Mucosa of descending colon (tissue), 3 donors: ENCODE measurements at regions not wholly inside any gene's neighbourhood (a gene's known extent, or its start where the extent isn't known, plus 50 kb on each side); places are given as distances from the start of the nearest gene placed in this dataset.
A peak's percentile ranks its signal among the peaks of the same experiment; 100 is the strongest.
"Not testable (repeated sequence)": the region's sequence is repeated elsewhere in the genome, so short reads cannot be mapped to it uniquely, and the experiment has no call there.

Source experiments
- ATAC-seq: fragments of 200-7000 bp; cut with Tn5 transposase; one replicate; pipeline ENCODE4 v1.9.1; 2020; ENCODE audit warnings: mild to moderate bottlenecking, moderate library complexity
- DNase-seq, 3 donors: peaks; one replicate each; pipeline ENCODE4 v3.0.0-alpha.2; 2020
- H3K36me3 ChIP-seq: fragments of 200-600 bp; one replicate; pipeline ENCODE4 v1.8.0; 2021; ENCODE audit warnings: low read depth, mild to moderate bottlenecking
- H3K4me1 ChIP-seq: fragments of 200-600 bp; one replicate; pipeline ENCODE4 v1.8.0; 2021; ENCODE audit warnings: low read depth, mild to moderate bottlenecking
- H3K4me3 ChIP-seq: fragments of 200-600 bp; one replicate; pipeline ENCODE4 v1.8.0; 2021; ENCODE audit warnings: mild to moderate bottlenecking
- H3K9me3 ChIP-seq: fragments of 200-600 bp; one replicate; pipeline ENCODE4 v1.8.0; 2021; ENCODE audit warnings: mild to moderate bottlenecking
- intact Hi-C, 2 donors: fragments of 100-400 bp; cut with DNase I in 1 of 2; cut with micrococcal nuclease in 1 of 2; formaldehyde crosslinking; loops; one replicate each; pipeline versions ENCODE4 v1.11.0 to v1.11.1; 2022; cut with DNase I, micrococcal nuclease
- TF ChIP-seq, protein P1 (sequence below): fragments of 200-600 bp; IDR thresholded peaks from one replicate; pipeline ENCODE4 v1.8.0; 2022; ENCODE audit warnings: antibody characterized with exemption, mild to moderate bottlenecking
- donor health status: DM: no; HTN: no; CAD: no; lungs with moderate emphysema.
- donor health status: DM: no; HTN: no; CAD: no.
- donor health status: DM: no; HTN: yes; CAD: no.

DNA sequence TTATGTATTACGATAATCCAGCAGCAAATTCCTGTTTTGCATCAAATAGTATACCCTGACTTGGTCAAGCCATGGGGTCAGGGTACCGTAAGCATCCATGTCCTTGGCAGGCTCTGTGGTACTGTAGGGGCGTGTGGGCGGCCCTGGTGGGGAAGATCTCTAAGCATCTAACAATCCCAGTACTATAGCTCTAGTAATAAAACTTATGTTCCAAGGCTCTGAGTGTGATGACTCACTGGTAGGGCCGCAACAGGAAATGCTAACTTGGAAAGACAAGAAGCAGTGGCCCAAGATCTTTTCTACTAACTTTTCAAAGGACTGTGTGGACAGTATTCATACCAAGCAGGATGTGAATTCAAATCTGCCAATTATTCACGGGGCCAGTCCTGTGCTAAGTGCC, 63.8 kb downstream of the CLEC18A start:
- peak; percentile 71 for ATAC-seq
- H3K4me1 ChIP-seq, H3K4me3 ChIP-seq, H3K36me3 ChIP-seq, H3K9me3 ChIP-seq, DNase-seq, intact Hi-C loops: not testable (repeated sequence)

DNA sequence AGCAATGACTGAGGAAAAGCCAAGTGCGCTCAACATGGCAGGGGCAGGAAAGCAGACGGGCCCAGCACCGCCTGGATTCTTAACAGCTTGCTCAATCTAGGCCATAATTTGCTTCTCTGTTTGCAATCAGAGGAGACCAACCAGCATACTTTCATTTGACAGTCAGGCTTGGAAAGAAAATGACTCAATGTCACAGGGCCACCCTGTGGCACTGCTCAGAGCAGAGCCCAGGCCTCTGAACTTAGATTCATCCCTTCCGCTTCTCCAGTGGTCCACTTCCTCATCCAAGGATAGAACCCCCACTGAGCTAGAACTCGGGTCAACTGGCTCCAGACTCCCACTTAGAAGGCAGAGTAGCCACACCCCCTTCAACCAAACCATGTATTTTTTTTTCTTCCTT, 65.6 kb downstream of the CLEC18A start:
- H3K4me1 ChIP-seq, H3K9me3 ChIP-seq, H3K4me3 ChIP-seq, ATAC-seq, H3K36me3 ChIP-seq, intact Hi-C loops, DNase-seq: not testable (repeated sequence)

DNA sequence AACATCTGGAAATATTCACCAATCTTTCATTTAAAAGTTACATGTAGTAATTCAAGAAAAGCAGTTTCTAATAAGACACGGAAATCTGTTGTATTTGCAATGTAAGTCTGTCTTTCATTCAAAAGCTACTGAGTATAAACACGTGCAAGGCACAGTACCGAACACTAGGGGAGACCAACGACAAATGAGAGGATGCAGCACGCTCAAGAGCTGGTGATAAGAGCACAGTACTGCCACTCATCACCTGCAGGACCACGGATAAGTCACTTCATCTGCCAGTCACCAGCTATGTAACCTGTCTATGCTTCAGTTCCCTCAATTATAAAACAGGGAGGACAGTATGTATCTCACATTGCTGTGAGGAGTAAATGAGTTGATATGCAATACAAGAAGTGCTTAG, 67.1 kb downstream of the CLEC18A start:
- no peaks in the 10 kb centered on the region for H3K9me3 ChIP-seq
- no peak overlapping the region for H3K4me3 ChIP-seq
- peak; percentile 90 for ATAC-seq
- H3K4me1 ChIP-seq = no peaks in the 10 kb centered on the region
- peaks cover 9% of the 10 kb centered on the region for H3K36me3 ChIP-seq
- intact Hi-C loops = no loop called here
- DNase-seq = peak in 1 of 3 donors; percentile 38
- TF ChIP-seq, protein P1, sequence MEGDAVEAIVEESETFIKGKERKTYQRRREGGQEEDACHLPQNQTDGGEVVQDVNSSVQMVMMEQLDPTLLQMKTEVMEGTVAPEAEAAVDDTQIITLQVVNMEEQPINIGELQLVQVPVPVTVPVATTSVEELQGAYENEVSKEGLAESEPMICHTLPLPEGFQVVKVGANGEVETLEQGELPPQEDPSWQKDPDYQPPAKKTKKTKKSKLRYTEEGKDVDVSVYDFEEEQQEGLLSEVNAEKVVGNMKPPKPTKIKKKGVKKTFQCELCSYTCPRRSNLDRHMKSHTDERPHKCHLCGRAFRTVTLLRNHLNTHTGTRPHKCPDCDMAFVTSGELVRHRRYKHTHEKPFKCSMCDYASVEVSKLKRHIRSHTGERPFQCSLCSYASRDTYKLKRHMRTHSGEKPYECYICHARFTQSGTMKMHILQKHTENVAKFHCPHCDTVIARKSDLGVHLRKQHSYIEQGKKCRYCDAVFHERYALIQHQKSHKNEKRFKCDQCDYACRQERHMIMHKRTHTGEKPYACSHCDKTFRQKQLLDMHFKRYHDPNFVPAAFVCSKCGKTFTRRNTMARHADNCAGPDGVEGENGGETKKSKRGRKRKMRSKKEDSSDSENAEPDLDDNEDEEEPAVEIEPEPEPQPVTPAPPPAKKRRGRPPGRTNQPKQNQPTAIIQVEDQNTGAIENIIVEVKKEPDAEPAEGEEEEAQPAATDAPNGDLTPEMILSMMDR = no peak

DNA sequence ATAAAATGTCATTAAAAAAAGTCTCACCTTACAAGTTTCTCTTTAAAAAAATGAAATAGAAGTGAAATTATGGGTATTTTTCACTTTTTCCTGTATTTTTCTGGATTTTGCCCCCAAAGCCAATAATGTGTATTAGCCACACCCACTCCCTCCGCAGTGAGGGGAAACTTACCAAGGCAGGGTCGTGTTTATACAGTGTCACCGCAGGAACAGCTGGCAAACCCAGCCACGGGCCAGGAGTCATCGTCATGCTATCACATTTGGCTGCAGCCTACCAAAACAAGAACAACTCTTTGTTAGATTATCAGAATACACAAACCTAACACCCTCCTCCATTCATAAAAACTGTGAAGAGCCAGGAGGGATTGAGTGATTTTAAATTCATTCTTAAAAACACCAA, 72.1 kb downstream of the CLEC18A start:
- peak; percentile 60 for ATAC-seq
- H3K4me3 ChIP-seq, DNase-seq, intact Hi-C loops, H3K36me3 ChIP-seq, H3K4me1 ChIP-seq, H3K9me3 ChIP-seq: not testable (repeated sequence)

DNA sequence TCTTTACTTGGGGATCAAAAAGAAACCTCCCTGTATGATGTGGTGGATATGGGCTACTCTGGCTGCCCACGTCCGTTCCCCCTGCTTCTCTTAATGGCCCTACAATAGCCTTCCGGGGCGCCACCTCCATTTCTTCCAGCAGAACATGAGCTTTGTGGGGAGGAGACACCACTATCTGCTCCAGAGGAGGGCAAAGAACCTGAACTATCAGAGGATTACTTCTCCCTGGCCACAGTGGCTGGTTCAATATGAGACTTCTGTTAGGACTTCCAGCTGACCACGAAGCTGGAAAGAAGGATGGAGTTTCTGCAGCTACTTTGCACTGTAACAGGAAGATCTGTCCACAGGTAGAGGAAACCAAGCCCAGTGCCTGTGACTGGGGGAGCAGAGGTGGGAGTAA, 72.8 kb downstream of the CLEC18A start:
- H3K4me3 ChIP-seq, H3K9me3 ChIP-seq, H3K36me3 ChIP-seq, intact Hi-C loops, DNase-seq, ATAC-seq, H3K4me1 ChIP-seq: not testable (repeated sequence)

DNA sequence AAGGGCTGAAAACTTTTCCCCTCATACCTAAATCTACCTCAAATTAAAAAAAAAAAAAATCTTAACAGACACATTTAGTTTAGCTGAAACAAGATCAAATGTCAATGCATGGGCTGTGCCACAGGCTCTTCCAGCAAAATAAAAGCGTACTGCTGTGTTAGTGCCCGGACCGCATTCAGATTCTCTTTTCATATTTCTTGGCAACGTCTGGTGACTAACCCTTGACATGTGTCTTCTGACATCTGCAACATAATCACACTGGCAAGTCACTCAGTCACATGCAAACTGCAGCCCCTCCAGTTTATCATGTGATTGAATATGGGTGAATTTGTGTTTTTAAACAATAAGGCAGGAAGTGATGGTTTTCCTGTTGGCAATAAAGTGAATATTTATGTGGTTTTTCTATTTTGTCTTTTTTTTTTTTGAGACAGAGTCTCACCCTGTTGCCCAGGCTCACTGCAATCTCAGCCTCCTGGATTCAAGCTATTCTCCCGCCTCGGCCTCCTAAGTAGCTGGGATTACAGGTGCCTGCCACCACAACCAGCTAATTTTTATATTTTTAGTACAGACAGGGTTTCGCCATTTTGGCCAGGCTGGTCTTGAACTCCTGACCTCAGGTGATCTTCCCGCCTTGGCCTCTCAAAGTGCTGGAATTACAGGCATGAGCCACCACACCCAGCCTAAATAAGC, 75.2 kb downstream of the CLEC18A start:
- intact Hi-C loops, H3K36me3 ChIP-seq, H3K9me3 ChIP-seq, H3K4me3 ChIP-seq, H3K4me1 ChIP-seq: not testable (repeated sequence)
- ATAC-seq = peak; percentile 78
- peak in 1 of 3 donors; percentile 16 for DNase-seq

DNA sequence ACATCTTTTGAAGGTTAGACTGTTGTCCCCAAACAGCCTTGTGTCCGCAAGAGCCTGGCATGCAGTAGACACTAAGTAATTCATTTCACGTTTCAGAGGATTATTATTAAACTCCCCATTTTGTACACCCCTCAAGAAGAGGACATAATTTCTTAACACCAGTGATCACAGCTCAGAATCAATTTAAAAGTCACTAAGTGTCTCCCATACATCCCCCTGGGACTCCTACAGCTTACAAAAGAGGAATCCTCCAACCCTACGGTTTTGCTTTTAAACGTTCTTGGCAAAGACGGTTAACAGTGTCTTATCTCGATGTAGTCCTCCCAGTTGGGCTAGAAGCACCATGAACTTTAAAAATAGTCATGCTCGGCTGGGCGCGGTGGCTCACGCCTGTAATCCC, 81.2 kb upstream of the PDPR start:
- DNase-seq, H3K4me1 ChIP-seq, H3K9me3 ChIP-seq, ATAC-seq, intact Hi-C loops, H3K36me3 ChIP-seq, H3K4me3 ChIP-seq: not testable (repeated sequence)

DNA sequence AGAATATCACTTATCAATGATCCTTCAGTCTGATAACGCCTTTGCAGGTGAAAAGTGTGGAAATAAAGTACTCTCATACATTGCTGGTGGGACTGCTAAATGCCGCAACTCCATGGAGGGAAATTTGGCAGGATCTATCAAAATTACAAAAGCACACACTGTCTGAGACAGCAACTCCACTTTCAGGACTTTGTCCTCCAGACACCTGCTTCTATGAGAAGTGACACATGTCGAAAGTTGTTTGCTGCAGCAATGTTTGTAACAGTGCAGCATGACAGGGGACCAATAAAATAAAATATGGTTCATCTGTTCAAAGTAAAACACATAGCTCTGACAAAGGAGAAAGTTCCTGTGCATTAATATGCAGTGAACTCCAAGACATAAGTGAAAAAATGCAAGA, 76.2 kb upstream of the PDPR start:
- intact Hi-C loops, H3K4me1 ChIP-seq, DNase-seq, H3K9me3 ChIP-seq, H3K36me3 ChIP-seq, H3K4me3 ChIP-seq: not testable (repeated sequence)
- ATAC-seq = peak; percentile 67

DNA sequence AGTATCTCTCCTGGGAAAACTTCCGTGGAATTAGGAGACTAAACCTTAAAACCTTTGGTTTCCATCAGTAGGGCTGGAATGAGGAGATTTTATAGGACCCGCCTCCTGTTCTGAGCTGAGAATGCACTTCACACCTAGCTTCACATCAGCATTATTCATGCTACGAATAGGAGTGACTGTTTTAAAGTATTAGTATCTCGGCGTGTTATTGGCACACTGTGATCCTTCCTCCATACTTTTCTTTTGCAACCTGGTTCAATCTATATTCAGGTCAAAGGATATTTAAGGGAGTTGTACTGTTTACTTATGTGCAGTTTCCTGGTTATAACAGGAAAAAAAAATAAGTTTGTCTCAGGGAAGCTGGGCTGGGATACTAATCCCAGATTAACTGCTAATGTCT, 73.6 kb upstream of the PDPR start:
- H3K4me1 ChIP-seq, H3K36me3 ChIP-seq, DNase-seq, H3K4me3 ChIP-seq, H3K9me3 ChIP-seq, intact Hi-C loops: not testable (repeated sequence)
- ATAC-seq = peak; percentile 94

DNA sequence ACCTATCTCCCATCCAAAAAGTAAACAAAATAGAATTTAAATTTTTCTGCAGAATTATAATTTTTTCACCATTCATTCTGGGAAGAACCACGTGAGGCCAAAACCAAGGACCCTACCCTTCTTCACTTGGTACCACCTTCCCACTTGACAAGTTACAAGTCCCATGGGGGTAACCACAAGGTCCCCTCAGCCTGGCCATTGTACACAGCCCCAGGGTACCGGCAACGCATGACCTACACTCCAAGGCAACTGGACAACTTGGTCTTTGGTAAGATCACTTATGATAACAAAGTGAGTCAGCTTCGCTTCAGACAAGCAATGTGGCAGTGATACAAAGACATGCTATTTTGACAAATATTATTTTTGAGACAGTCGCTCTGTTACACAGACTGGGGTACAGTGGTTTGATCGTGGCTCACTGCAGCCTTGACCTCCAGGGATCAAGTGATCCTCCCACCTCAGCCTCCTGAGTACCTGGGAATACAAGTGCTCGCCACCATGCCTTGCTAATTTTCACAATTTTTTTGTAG, 70.5 kb upstream of the PDPR start:
- H3K4me3 ChIP-seq, DNase-seq, H3K4me1 ChIP-seq, H3K36me3 ChIP-seq, H3K9me3 ChIP-seq, ATAC-seq, intact Hi-C loops: not testable (repeated sequence)

DNA sequence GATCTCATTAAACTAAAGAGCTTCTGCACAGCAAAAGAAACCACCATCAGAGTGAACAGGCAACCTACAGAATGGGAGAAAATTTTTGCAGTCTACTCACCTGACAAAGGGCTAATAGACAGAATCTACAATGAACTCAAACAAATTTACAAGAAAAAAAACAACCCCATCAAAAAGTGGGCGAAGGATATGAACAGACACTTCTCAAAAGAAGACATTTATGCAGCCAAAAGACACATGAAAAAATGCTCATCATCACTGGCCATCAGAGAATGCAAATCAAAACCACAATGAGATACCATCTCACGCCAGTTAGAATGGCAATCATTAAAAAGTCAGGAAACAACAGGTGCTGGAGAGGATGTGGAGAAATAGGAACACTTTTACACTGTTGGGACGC, 67.6 kb upstream of the PDPR start:
- H3K36me3 ChIP-seq, H3K9me3 ChIP-seq, intact Hi-C loops, DNase-seq, ATAC-seq, H3K4me1 ChIP-seq, H3K4me3 ChIP-seq: not testable (repeated sequence)

DNA sequence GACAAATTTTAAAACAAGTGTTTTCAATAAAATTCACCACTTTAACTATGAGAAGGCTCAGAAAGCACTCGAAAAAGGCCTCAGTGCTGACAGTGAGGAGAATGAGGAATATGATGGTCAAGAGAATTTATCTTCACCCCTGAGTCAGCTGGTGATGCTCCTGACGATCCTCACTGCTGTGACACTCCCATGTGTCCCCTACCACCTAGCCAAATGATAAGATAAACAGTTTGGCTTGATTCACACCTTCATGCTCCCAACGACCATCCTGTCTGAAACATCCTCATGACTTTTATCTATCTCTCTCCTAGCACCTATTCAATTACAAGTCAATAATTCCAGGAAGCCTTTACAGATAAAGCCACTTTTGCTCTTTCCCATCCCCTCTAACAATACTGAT, 66.0 kb upstream of the PDPR start:
- H3K9me3 ChIP-seq, H3K4me3 ChIP-seq, H3K36me3 ChIP-seq, H3K4me1 ChIP-seq, ATAC-seq, DNase-seq, intact Hi-C loops: not testable (repeated sequence)

DNA sequence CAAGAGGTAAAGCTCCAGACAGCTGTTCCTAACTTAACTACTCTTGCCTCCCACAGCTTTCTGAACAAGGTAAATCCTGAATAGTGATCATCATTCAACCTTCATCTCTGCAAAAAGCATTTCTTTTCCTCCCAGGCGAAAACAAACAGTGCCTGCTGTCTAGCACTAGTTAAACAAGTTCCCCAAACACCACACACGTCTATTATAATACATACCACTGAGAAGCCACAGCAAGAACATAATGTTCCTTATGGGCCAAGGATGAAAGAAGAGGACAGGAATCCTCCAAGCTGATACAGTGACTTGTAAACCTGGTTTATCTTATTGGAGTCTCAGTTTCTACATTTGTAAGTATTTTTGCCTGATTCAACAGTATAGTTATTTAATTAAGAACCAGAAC, 56.1 kb upstream of the PDPR start:
- H3K4me3 ChIP-seq, H3K36me3 ChIP-seq, DNase-seq, H3K9me3 ChIP-seq, H3K4me1 ChIP-seq, intact Hi-C loops: not testable (repeated sequence)
- ATAC-seq = peak; percentile 27

DNA sequence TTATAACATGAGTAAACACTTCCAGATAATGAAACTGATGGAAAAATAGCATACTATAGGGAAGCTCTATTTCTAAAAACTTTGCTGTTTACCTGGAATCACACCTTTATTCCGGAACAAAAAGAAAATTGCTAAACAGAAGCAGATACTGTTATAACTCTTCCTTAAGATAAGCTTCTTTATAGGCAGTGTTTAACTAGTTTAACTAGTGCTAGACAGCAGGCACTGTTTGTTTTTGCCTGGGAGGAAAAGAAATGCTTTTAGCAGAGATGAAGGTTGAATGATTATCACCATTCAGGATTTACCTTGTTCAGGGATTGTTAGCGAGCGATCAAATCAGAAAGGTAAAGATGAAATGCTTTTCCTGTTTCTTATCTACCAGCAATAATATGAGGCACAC, 54.7 kb upstream of the PDPR start:
- DNase-seq = not testable (repeated sequence)

More for the DNA sequence above, 54.7 kb upstream of the PDPR start:
- ATAC-seq = peak; percentile 69
- intact Hi-C loops, H3K4me3 ChIP-seq, H3K9me3 ChIP-seq, H3K36me3 ChIP-seq: not testable (repeated sequence)
- peaks cover 18% of the 10 kb centered on the region for H3K4me1 ChIP-seq
